ENCODE measurements at regions not wholly inside any gene's neighbourhood (a gene's known extent, or its start where the extent isn't known, plus 50 kb on each side); places are given as distances from the start of the nearest gene placed in this dataset.

GRCh38 chr18:51936115-51936514 is 403.9 kb upstream of the DCC start:
- no peak for TF ChIP-seq CTCF (conservative IDR thresholded peaks at IDR 0.05; ENCODE audit: low read length)
- no peak for TF ChIP-seq EZH2phosphoT487 (IDR thresholded peaks at IDR 0.05; ENCODE audit: borderline replicate concordance, low read depth, low read length)

Data from OCI-LY7 (cell line).